PC-9 (cell line): ENCODE measurements at regions not wholly inside any gene's neighbourhood (a gene's known extent, or its start where the extent isn't known, plus 50 kb on each side); places are given as distances from the start of the nearest gene placed in this dataset.

ENCODE experiments used
- CTCF ChIP-seq: fragments of 200-600 bp; sonication (generic); conservative IDR thresholded peaks from 2 replicates; pipeline ENCODE4 v1.6.1; 2017; ENCODE audit warnings: mixed run types, antibody characterized with exemption, mild to moderate bottlenecking, moderate library complexity
- EZH2 ChIP-seq: fragments of 200-600 bp; sonication (generic); IDR thresholded peaks from 2 replicates; pipeline ENCODE4 v1.8.0; 2017; ENCODE audit warnings: antibody characterized with exemption, low read depth

GRCh38 chr14:94935706-94936300 lies 165.9 kb upstream of the GSC start:
- TF ChIP-seq CTCF (no peak), EZH2 (no peak)
